HEK293T (cell line): ENCODE measurements at regions not wholly inside any gene's neighbourhood (a gene's known extent, or its start where the extent isn't known, plus 50 kb on each side); places are given as distances from the start of the nearest gene placed in this dataset.

Source experiments
- CTCF ChIA-PET: fragments of 350-600 bp; formaldehyde crosslinking; extraction: SDS; loops from one replicate; lab custom pipeline; 2021; ENCODE audit warnings: antibody characterized with exemption, inconsistent platforms; lab: Yijun Ruan, JAX
- POLR2A ChIA-PET: fragments of 350-600 bp; formaldehyde crosslinking; extraction: SDS; loops from one replicate; lab custom pipeline; 2020; ENCODE audit warnings: antibody characterized with exemption, inconsistent platforms; lab: Yijun Ruan, JAX
- DNase-seq: peaks from one replicate; pipeline ENCODE4 v3.0.0; 2012; ENCODE audit warnings: mixed read lengths; ENCODE audit errors: extremely low spot score
- ARNT ChIP-seq: fragments of 450-650 bp; IDR thresholded peaks from 2 replicates; pipeline ENCODE4 v1.6.1; 2017; ENCODE audit warnings: mild to moderate bottlenecking
- BHLHE40 ChIP-seq: fragments of 450-650 bp; IDR thresholded peaks from 2 replicates; pipeline ENCODE4 v1.6.1; 2016; ENCODE audit warnings: mild to moderate bottlenecking, moderate library complexity, borderline replicate concordance
- CTBP1 ChIP-seq: fragments of 450-650 bp; IDR thresholded peaks from 2 replicates; pipeline ENCODE4 v1.6.1; 2016; ENCODE audit warnings: borderline replicate concordance
- ELF4 ChIP-seq: fragments of 450-650 bp; IDR thresholded peaks from 2 replicates; pipeline ENCODE4 v1.6.1; 2017; ENCODE audit warnings: antibody characterized with exemption
- FOXA1 ChIP-seq: fragments of 450-650 bp; IDR thresholded peaks from 2 replicates; pipeline ENCODE4 v1.6.1; 2016; ENCODE audit warnings: mild to moderate bottlenecking
- FOXK2 ChIP-seq: fragments of 450-650 bp; IDR thresholded peaks from 2 replicates; pipeline ENCODE4 v1.6.1; 2016; ENCODE audit warnings: mild to moderate bottlenecking
- FOXM1 ChIP-seq: fragments of 450-650 bp; IDR thresholded peaks from 2 replicates; pipeline ENCODE4 v1.6.1; 2017; ENCODE audit warnings: mild to moderate bottlenecking, borderline replicate concordance
- HDGF ChIP-seq: fragments of 450-650 bp; IDR thresholded peaks from 2 replicates; pipeline ENCODE4 v1.6.1; 2017; ENCODE audit warnings: antibody characterized with exemption, borderline replicate concordance
- L3MBTL2 ChIP-seq: fragments of 450-650 bp; conservative IDR thresholded peaks from 2 replicates; pipeline ENCODE4 v1.6.1; 2016; ENCODE audit warnings: mild to moderate bottlenecking
- LEF1 ChIP-seq: fragments of 450-650 bp; IDR thresholded peaks from 2 replicates; pipeline ENCODE4 v1.6.1; 2017; ENCODE audit warnings: mild to moderate bottlenecking, borderline replicate concordance
- NFRKB ChIP-seq: fragments of 450-650 bp; IDR thresholded peaks from 2 replicates; pipeline ENCODE4 v1.6.1; 2016; ENCODE audit warnings: mild to moderate bottlenecking, moderate library complexity
- PKNOX1 ChIP-seq: fragments of 450-650 bp; IDR thresholded peaks from 2 replicates; pipeline ENCODE4 v1.6.1; 2016
- SP1 ChIP-seq: fragments of 450-650 bp; IDR thresholded peaks from 2 replicates; pipeline ENCODE4 v1.6.1; 2017
- SUZ12 ChIP-seq: fragments of 450-650 bp; IDR thresholded peaks from 2 replicates; pipeline ENCODE4 v1.6.1; 2016; ENCODE audit warnings: mild to moderate bottlenecking
- TARDBP ChIP-seq: fragments of 450-650 bp; IDR thresholded peaks from 2 replicates; pipeline ENCODE4 v1.6.1; 2016
- ZNF384 ChIP-seq: fragments of 450-650 bp; IDR thresholded peaks from 2 replicates; pipeline ENCODE4 v1.6.1; 2016

- no peak for TF ChIP-seq FOXM1
- TF ChIP-seq TARDBP, result no peak
- TF ChIP-seq ARNT, result no peak
- no peak for TF ChIP-seq NFRKB
- no peak for TF ChIP-seq ELF4
- no peak for TF ChIP-seq ZNF384
- TF ChIP-seq SP1, result no peak
- TF ChIP-seq SUZ12, result no peak
- no peak for TF ChIP-seq FOXK2
- TF ChIP-seq HDGF, result no peak
- TF ChIP-seq BHLHE40, result no peak
- TF ChIP-seq L3MBTL2, result no peak
- TF ChIP-seq LEF1, result no peak
- no peak for TF ChIP-seq PKNOX1
- no peak for TF ChIP-seq CTBP1
- TF ChIP-seq FOXA1, result no peak
- ChIA-PET CTCF (interaction anchor here (0.5 kb wide), 1 partner anchor 41 kb away, joined by 3 read pairs; no protein-coding TSS in a partner anchor), POLR2A (no interaction called here)
- DNase-seq, result no peak
Measured at GRCh38 chr5:2163060-2163856, 280.5 kb upstream of the IRX4 start.

- POLR2A ChIA-PET, result no interaction called here
Measured at GRCh38 chr5:2160811-2161210, 278.1 kb upstream of the IRX4 start.

GRCh38 chr5:2158767-2159166 lies 276.0 kb upstream of the IRX4 start:
- POLR2A ChIA-PET, result no interaction called here
- CTCF ChIA-PET, result no interaction called here
- TF ChIP-seq ELF4, result no peak
- no peak for TF ChIP-seq FOXK2
- TF ChIP-seq SUZ12, result no peak
- TF ChIP-seq TARDBP, result no peak
- no peak for TF ChIP-seq PKNOX1
- TF ChIP-seq L3MBTL2, result no peak
- no peak for TF ChIP-seq NFRKB
- TF ChIP-seq CTBP1, result no peak
- no peak for TF ChIP-seq FOXA1
- no peak for TF ChIP-seq SP1
- TF ChIP-seq ARNT, result no peak
- no peak for TF ChIP-seq ZNF384
- TF ChIP-seq BHLHE40, result no peak
- no peak for TF ChIP-seq FOXM1
- no peak for TF ChIP-seq LEF1
- no peak for DNase-seq

More at GRCh38 chr5:2160811-2161210, 278.1 kb upstream of the IRX4 start:
- no peak for TF ChIP-seq SP1
- TF ChIP-seq L3MBTL2, result no peak
- CTCF ChIA-PET, result no interaction called here
- no peak for DNase-seq

GRCh38 chr5:2158109-2158508 lies 275.4 kb upstream of the IRX4 start:
- TF ChIP-seq FOXK2, result no peak
- no peak for TF ChIP-seq SUZ12
- no peak for TF ChIP-seq NFRKB
- TF ChIP-seq LEF1, result no peak
- no peak for TF ChIP-seq ZNF384
- TF ChIP-seq CTBP1, result no peak
- TF ChIP-seq ARNT, result no peak
- TF ChIP-seq FOXM1, result no peak
- TF ChIP-seq SP1, result no peak
- no peak for TF ChIP-seq HDGF
- no peak for TF ChIP-seq TARDBP
- TF ChIP-seq BHLHE40, result no peak
- no peak for DNase-seq
- CTCF ChIA-PET, result no interaction called here

GRCh38 chr5:2157372-2157771 lies 274.6 kb upstream of the IRX4 start:
- POLR2A ChIA-PET, result no interaction called here
- no peak for TF ChIP-seq PKNOX1
- no peak for TF ChIP-seq TARDBP
- DNase-seq, result no peak
- CTCF ChIA-PET, result no interaction called here

More at GRCh38 chr5:2158109-2158508, 275.4 kb upstream of the IRX4 start:
- POLR2A ChIA-PET, result no interaction called here

- ChIA-PET POLR2A (no interaction called here), CTCF (interaction anchor here (0.5 kb wide), 1 partner anchor 562 kb away, joined by 3 read pairs; no protein-coding TSS in a partner anchor)
- no peak for DNase-seq
- TF ChIP-seq FOXK2 (no peak), L3MBTL2 (no peak)
Measured at GRCh38 chr5:2156358-2157059, 273.8 kb upstream of the IRX4 start.
